Body of pancreas (tissue), 4 donors: ENCODE measurements at regions not wholly inside any gene's neighbourhood (a gene's known extent, or its start where the extent isn't known, plus 50 kb on each side); places are given as distances from the start of the nearest gene placed in this dataset.

Experiments
- CTCF ChIP-seq, 7 experiments: fragments of 450-650 bp in 4 of 7; fragments of 200-600 bp in 3 of 7; sonication (generic) in 3 of 7; IDR thresholded peaks; one replicate each; pipeline ENCODE4 v1.5.1; 2016 to 2019; ENCODE audit warnings: antibody characterized with exemption in 7 of 7
- POLR2A ChIP-seq, 3 donors: fragments of 450-650 bp; IDR thresholded peaks; one replicate each; pipeline ENCODE4 v1.6.1; 2016; ENCODE audit warnings: antibody characterized with exemption in 3 of 3, mild to moderate bottlenecking in 2 of 3

- no peak for TF ChIP-seq POLR2A (IDR thresholded peaks at IDR 0.05)
- no peak for TF ChIP-seq CTCF (IDR thresholded peaks at IDR 0.05)
These were observed 389.6 kb downstream of the LRIG3 start for GRCh38 chr12:58530742-58531062.
